H1 (cell line): ENCODE measurements at regions not wholly inside any gene's neighbourhood (a gene's known extent, or its start where the extent isn't known, plus 50 kb on each side); places are given as distances from the start of the nearest gene placed in this dataset.

Source experiments
- CTCF ChIA-PET: fragments of 300-600 bp; sonication (Branson Sonifier 250); formaldehyde crosslinking; loops from one replicate; lab custom pipeline; 2021; ENCODE audit not compliant: partially characterized antibody; lab: Charles Lee
- POLR2A ChIA-PET: fragments of 300-600 bp; sonication (Branson Sonifier 250); formaldehyde crosslinking; loops from one replicate; lab custom pipeline; 2021; ENCODE audit warnings: inconsistent platforms; ENCODE audit not compliant: partially characterized antibody; lab: Charles Lee
- DNase-seq, 2 experiments: peaks; one replicate each; pipeline versions ENCODE4 v3.0.0 to v3.0.0-alpha.2; 2010 to 2022; ENCODE audit warnings: low spot score in 2 of 2, low read depth in 1 of 2, mixed read lengths in 1 of 2
- FAIRE-seq: peaks from 2 replicates; lab custom pipeline; 2011; peaks lifted over from hg19 to GRCh38; lab: Jason Lieb, UNC
- H2AFZ ChIP-seq: 2 replicates; pipeline ENCODE4 v1.8.1; 2012; ENCODE audit warnings: low read length, inconsistent platforms
- H2AK5ac ChIP-seq: 2 replicates; pipeline ENCODE4 v1.6.1; 2013; ENCODE audit warnings: low read depth, low read length
- H2BK120ac ChIP-seq: replicated peaks from 2 replicates; pipeline ENCODE3; 2013; ENCODE audit warnings: low read depth, low read length, inconsistent platforms
- H2BK12ac ChIP-seq: 2 replicates; pipeline ENCODE4 v1.6.1; 2013; ENCODE audit warnings: low read depth, low read length
- H2BK15ac ChIP-seq: 2 replicates; pipeline ENCODE4 v1.6.1; 2013; ENCODE audit warnings: low read length
- H2BK20ac ChIP-seq: 2 replicates; pipeline ENCODE4 v1.6.1; 2013; ENCODE audit warnings: low read length
- H2BK5ac ChIP-seq: 2 replicates; pipeline ENCODE4 v1.6.1; 2013; ENCODE audit warnings: low read depth, low read length
- H3K14ac ChIP-seq: 2 replicates; pipeline ENCODE4 v1.6.1; 2013; ENCODE audit warnings: inconsistent platforms; ENCODE audit not compliant: insufficient read length
- H3K18ac ChIP-seq: 2 replicates; pipeline ENCODE4 v1.6.1; 2013; ENCODE audit warnings: low read length; ENCODE audit errors: extremely low read depth
- H3K23ac ChIP-seq: 2 replicates; pipeline ENCODE4 v1.6.1; 2013; ENCODE audit warnings: inconsistent platforms; ENCODE audit not compliant: insufficient read length
- H3K23me2 ChIP-seq: 2 replicates; pipeline ENCODE4 v1.6.1; 2013; ENCODE audit warnings: low read depth, low read length
- H3K27ac ChIP-seq: 2 replicates; pipeline ENCODE4 v1.6.1; 2011; ENCODE audit warnings: low read depth, low read length, inconsistent platforms
- H3K27me3 ChIP-seq, 4 experiments: replicated peaks in 1 of 4; 1 replicate in 1 of 4; 2 replicates in 3 of 4; pipeline versions ENCODE4 v1.6.1 to v1.8.1; 2011 to 2013; ENCODE audit warnings: low read length in 3 of 4, mild to moderate bottlenecking in 3 of 4, inconsistent platforms in 2 of 4, mixed read lengths in 2 of 4, moderate library complexity in 1 of 4; ENCODE audit not compliant: control insufficient read depth in 3 of 4, insufficient read depth in 3 of 4; ENCODE audit errors: extremely low read depth in 1 of 4
- H3K36me3 ChIP-seq, 4 experiments: 2 replicates each; pipeline versions ENCODE4 v1.6.1 to v1.8.1; 2011 to 2013; ENCODE audit warnings: mild to moderate bottlenecking in 4 of 4, low read length in 3 of 4, moderate library complexity in 2 of 4, control low read depth in 1 of 4, inconsistent platforms in 1 of 4; ENCODE audit not compliant: insufficient read depth in 4 of 4, control insufficient read depth in 2 of 4
- H3K4ac ChIP-seq: replicated peaks from 2 replicates; pipeline ENCODE3; 2013; ENCODE audit warnings: low read length, low read depth, mixed read lengths, inconsistent platforms; ENCODE audit not compliant: insufficient read length
- H3K4me1 ChIP-seq, 4 experiments: replicated peaks in 1 of 4; 1 replicate in 1 of 4; 2 replicates in 3 of 4; pipeline versions ENCODE4 v1.6.1 to v1.8.1; 2011 to 2013; ENCODE audit warnings: low read length in 3 of 4, inconsistent platforms in 2 of 4, mixed read lengths in 1 of 4; ENCODE audit not compliant: insufficient read depth in 4 of 4, control insufficient read depth in 3 of 4
- H3K4me2 ChIP-seq, 2 experiments: 2 replicates each; pipeline versions ENCODE4 v1.6.1 to v1.8.1; 2011 to 2013; ENCODE audit warnings: low read depth in 2 of 2, low read length in 2 of 2, control low read depth in 1 of 2, inconsistent platforms in 1 of 2, mild to moderate bottlenecking in 1 of 2; ENCODE audit not compliant: insufficient read depth in 1 of 2
- H3K4me3 ChIP-seq, 4 experiments: fragments of 200-600, 300-600 bp in 1 of 4; sonication (generic), shearing (Covaris generic), sonication (Bioruptor Twin) in 1 of 4; 2 replicates each; pipeline versions ENCODE4 v1.5.1 to v1.8.1; 2011 to 2016; ENCODE audit warnings: low read length in 4 of 4, low read depth in 3 of 4, control low read depth in 2 of 4, inconsistent platforms in 2 of 4, mild to moderate bottlenecking in 2 of 4, mixed read lengths in 1 of 4, moderate library complexity in 1 of 4; ENCODE audit not compliant: insufficient read depth in 2 of 4; ENCODE audit errors: extremely low read depth in 1 of 4
- H3K56ac ChIP-seq: replicated peaks from 2 replicates; pipeline ENCODE3; 2013; ENCODE audit warnings: low read depth, mild to moderate bottlenecking, mixed read lengths, low read length, inconsistent platforms; ENCODE audit not compliant: insufficient read length
- H3K79me1 ChIP-seq: 2 replicates; pipeline ENCODE4 v1.6.1; 2013; ENCODE audit warnings: low read depth, low read length, control low read depth
- H3K79me2 ChIP-seq, 2 experiments: 2 replicates each; pipeline versions ENCODE4 v1.6.1 to v1.8.1; 2012 to 2013; ENCODE audit warnings: low read length in 2 of 2, mild to moderate bottlenecking in 2 of 2, inconsistent platforms in 1 of 2; ENCODE audit not compliant: insufficient read depth in 2 of 2, control insufficient read depth in 1 of 2
- H3K9ac ChIP-seq, 4 experiments: replicated peaks in 1 of 4; 1 replicate in 1 of 4; 2 replicates in 3 of 4; pipeline versions ENCODE4 v1.6.1 to v1.8.1; 2011 to 2013; ENCODE audit warnings: low read depth in 3 of 4, low read length in 3 of 4, control low read depth in 2 of 4, mild to moderate bottlenecking in 2 of 4, moderate library complexity in 2 of 4, inconsistent platforms in 1 of 4; ENCODE audit errors: extremely low read depth in 1 of 4
- H3K9me3 ChIP-seq, 2 experiments: 2 replicates each; pipeline versions ENCODE4 v1.6.1 to v1.8.1; 2012 to 2013; ENCODE audit warnings: mild to moderate bottlenecking in 2 of 2, moderate library complexity in 2 of 2, control low read depth in 1 of 2, inconsistent platforms in 1 of 2, low read depth in 1 of 2, low read length in 1 of 2, mixed read lengths in 1 of 2; ENCODE audit not compliant: insufficient read depth in 2 of 2
- H4K20me1 ChIP-seq, 2 experiments: replicated peaks in 1 of 2; 2 replicates each; pipeline versions ENCODE3 to v1.8.1; 2011 to 2013; ENCODE audit warnings: inconsistent platforms in 2 of 2, low read length in 2 of 2, mild to moderate bottlenecking in 1 of 2; ENCODE audit not compliant: insufficient read depth in 2 of 2, control insufficient read depth in 1 of 2
- H4K5ac ChIP-seq: 2 replicates; pipeline ENCODE4 v1.6.1; 2013; ENCODE audit warnings: low read length, low read depth, mixed read lengths, inconsistent platforms; ENCODE audit not compliant: insufficient read length
- H4K8ac ChIP-seq: 2 replicates; pipeline ENCODE4 v1.8.0; 2013; ENCODE audit warnings: mild to moderate bottlenecking, moderate library complexity, low read length, inconsistent platforms; ENCODE audit not compliant: insufficient read depth; ENCODE audit errors: extremely low read depth
- H4K91ac ChIP-seq: replicated peaks from 2 replicates; pipeline ENCODE3; 2013; ENCODE audit warnings: low read length, mixed read lengths, inconsistent platforms; ENCODE audit not compliant: insufficient read length
- ASH2L ChIP-seq: fragments of 200-600, 300-600 bp; sonication (generic); IDR thresholded peaks from one replicate; pipeline ENCODE4 v1.7.1; 2017; ENCODE audit warnings: low read length
- BRCA1 ChIP-seq: IDR thresholded peaks from 2 replicates; pipeline ENCODE4 v1.6.1; 2012; ENCODE audit warnings: low read depth, low read length, improper control_type of control experiment
- CBX5 ChIP-seq: fragments of 300-800, 300-1000 bp; sonication (generic); IDR thresholded peaks from 2 replicates; pipeline ENCODE4 v1.7.1; 2016; ENCODE audit warnings: antibody characterized with exemption, low read length, low read depth
- CREB1 ChIP-seq: IDR thresholded peaks from 2 replicates; pipeline ENCODE4 v1.6.1; 2012; ENCODE audit warnings: inconsistent platforms
- EGR1 ChIP-seq: IDR thresholded peaks from 2 replicates; pipeline ENCODE4 v1.6.1; 2011; ENCODE audit warnings: low read depth, low read length, borderline replicate concordance
- FOSL1 ChIP-seq: IDR thresholded peaks from 2 replicates; pipeline ENCODE4 v1.6.1; 2011; ENCODE audit warnings: mild to moderate bottlenecking, low read depth, low read length, moderate library complexity; ENCODE audit not compliant: insufficient read depth
- HDAC6 ChIP-seq: IDR thresholded peaks from one replicate; pipeline ENCODE4 v1.7.1; 2012; ENCODE audit warnings: low read depth, mild to moderate bottlenecking, inconsistent platforms, low read length, moderate library complexity
- JUND ChIP-seq: IDR thresholded peaks from 2 replicates; pipeline ENCODE4 v1.6.1; 2011; ENCODE audit warnings: mild to moderate bottlenecking, improper control_type of control experiment, low read length
- PHF8 ChIP-seq: fragments of 200-600 bp; sonication (generic); conservative IDR thresholded peaks from 2 replicates; pipeline ENCODE4 v1.7.1; 2012; ENCODE audit warnings: low read depth, mild to moderate bottlenecking, inconsistent platforms, low read length, moderate library complexity
- SAP30 ChIP-seq: fragments of 300-600 bp; sonication (generic); IDR thresholded peaks from 2 replicates; pipeline ENCODE4 v1.7.1; 2012; ENCODE audit warnings: low read length, moderate library complexity, mild to moderate bottlenecking, inconsistent platforms; ENCODE audit not compliant: insufficient read depth, insufficient replicate concordance
- SIX5 ChIP-seq: IDR thresholded peaks from 2 replicates; pipeline ENCODE4 v1.6.1; 2011; ENCODE audit warnings: mild to moderate bottlenecking, low read depth, low read length
- TAF1 ChIP-seq: IDR thresholded peaks from 2 replicates; pipeline ENCODE4 v1.6.1; 2011; ENCODE audit warnings: mild to moderate bottlenecking, low read depth, low read length
- TEAD4 ChIP-seq: IDR thresholded peaks from 2 replicates; pipeline ENCODE4 v1.6.1; 2012; ENCODE audit warnings: low read depth, low read length, inconsistent platforms, mixed read lengths
- WGBS, 2 experiments: shearing (Covaris generic) in 1 of 2; methylation state at CpG; one replicate each; pipeline versions ENCODE4 v1.1.6 to v1.1.7; 2013 to 2015; ENCODE audit warnings: low lambda C conversion rate in 2 of 2, mixed read lengths in 2 of 2, inconsistent platforms in 1 of 2, low coverage in 1 of 2, missing lambda C conversion rate in 1 of 2; ENCODE audit not compliant: insufficient replicate concordance in 2 of 2, insufficient coverage in 1 of 2, insufficient read length in 1 of 2; ENCODE audit errors: extremely low coverage in 1 of 2, missing lambda C conversion rate in 1 of 2; 5-methylcytosine and 5-hydroxymethylcytosine counted together

- FAIRE-seq, result no peak
- WGBS, 2 experiments, result 90% methylated on average over 4 of the region's 4 CpGs; no CpG with 5 or more reads in 1 of the 2 experiments
- POLR2A ChIA-PET, result no interaction called here
Observed at GRCh38 chr21:20611008-20611407, 387.2 kb upstream of the NCAM2 start.

More at GRCh38 chr21:20611008-20611407, 387.2 kb upstream of the NCAM2 start:
- Histone ChIP-seq H4K5ac (no peak overlapping the region), H2BK5ac (no peak overlapping the region), H3K14ac (no peak overlapping the region), H4K20me1 (no peaks in the 10 kb centered on the region), H3K4ac (no peak overlapping the region), H2BK20ac (no peak overlapping the region), H3K27me3 (peaks cover 17 to 29% (median 23%) of the 10 kb centered on the region in 4 experiments), H3K9ac (no peak overlapping the region), H3K4me1 (no peaks in the 10 kb centered on the region), H3K79me2 (no peaks in the 10 kb centered on the region), H2BK120ac (no peak overlapping the region), H2BK15ac (no peak overlapping the region), H3K4me2 (no peak overlapping the region), H3K36me3 (no peaks in the 10 kb centered on the region), H3K56ac (no peak overlapping the region), H3K79me1 (no peaks in the 10 kb centered on the region), H3K27ac (no peak overlapping the region), H3K23me2 (no peaks in the 10 kb centered on the region), H3K23ac (no peak overlapping the region), H2AFZ (no peak overlapping the region), H3K9me3 (no peaks in the 10 kb centered on the region), H4K8ac (no peak overlapping the region), H3K18ac (no peak overlapping the region), H3K4me3 (no peak overlapping the region), H2BK12ac (no peak overlapping the region), H2AK5ac (no peak overlapping the region), H4K91ac (no peak overlapping the region)
- no peak for TF ChIP-seq JUND
- TF ChIP-seq CREB1, result no peak
- TF ChIP-seq EGR1, result no peak
- no peak for TF ChIP-seq PHF8
- no peak for TF ChIP-seq SIX5
- TF ChIP-seq BRCA1, result no peak
- no peak for TF ChIP-seq FOSL1
- no peak for TF ChIP-seq CBX5
- no peak for TF ChIP-seq TAF1
- TF ChIP-seq SAP30, result no peak
- TF ChIP-seq ASH2L, result no peak
- no peak for TF ChIP-seq TEAD4
- no peak for TF ChIP-seq HDAC6
- CTCF ChIA-PET, result no interaction called here
- no peak for DNase-seq
